ENCODE measurements at regions not wholly inside any gene's neighbourhood (a gene's known extent, or its start where the extent isn't known, plus 50 kb on each side); places are given as distances from the start of the nearest gene placed in this dataset.

DNA sequence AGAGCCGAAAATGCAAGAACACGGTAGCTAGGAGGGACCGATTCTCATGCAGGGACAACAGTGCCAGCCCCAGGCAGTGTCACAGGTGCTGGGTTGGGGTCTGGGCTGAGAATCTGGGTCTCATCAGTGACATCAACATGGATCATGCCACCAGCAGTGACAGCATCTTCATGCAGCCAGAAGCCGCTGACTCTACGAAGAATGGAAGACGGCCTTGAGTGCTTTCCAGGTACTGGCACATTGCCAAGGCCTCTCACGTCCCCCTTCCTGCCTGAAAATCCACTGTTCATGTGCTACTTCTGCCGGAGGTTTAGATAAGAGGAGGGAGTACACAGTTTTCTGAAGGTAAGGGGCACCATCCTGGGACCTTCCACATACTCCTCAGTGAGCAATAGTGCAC lies 141.1 kb upstream of the FOXQ1 start:
- TF ChIP-seq CTCF (IDR thresholded peaks at IDR 0.05): no peak
- no peak for TF ChIP-seq POLR2A (IDR thresholded peaks at IDR 0.05)
- no peak for TF ChIP-seq POLR2AphosphoS5 (IDR thresholded peaks at IDR 0.05)

Data from breast epithelium (tissue), 3 donors.